Endothelial cell of umbilical vein (primary cell): ENCODE measurements at regions not wholly inside any gene's neighbourhood (a gene's known extent, or its start where the extent isn't known, plus 50 kb on each side); places are given as distances from the start of the nearest gene placed in this dataset.
"Not testable (repeated sequence)": the region's sequence is repeated elsewhere in the genome, so short reads cannot be mapped to it uniquely, and the experiment has no call there.

Experiments
- EZH2 ChIP-seq: IDR thresholded peaks from 2 replicates; pipeline ENCODE4 v1.6.1; 2012; ENCODE audit warnings: borderline replicate concordance, low read depth, mild to moderate bottlenecking, moderate library complexity, low read length, inconsistent platforms; ENCODE audit not compliant: severe bottlenecking
- FOS ChIP-seq: IDR thresholded peaks from 2 replicates; pipeline ENCODE4 v1.6.1; 2011; ENCODE audit warnings: mild to moderate bottlenecking, low read length, moderate library complexity, borderline replicate concordance; ENCODE audit not compliant: insufficient read depth
- GATA2 ChIP-seq: IDR thresholded peaks from 2 replicates; pipeline ENCODE4 v1.7.0; 2011; ENCODE audit warnings: low read depth, mild to moderate bottlenecking, moderate library complexity, mixed read lengths, low read length; ENCODE audit not compliant: insufficient read length, insufficient read depth
- JUN ChIP-seq: IDR thresholded peaks from 2 replicates; pipeline ENCODE4 v1.6.1; 2011; ENCODE audit warnings: borderline replicate concordance, low read depth; ENCODE audit not compliant: insufficient read length, insufficient read depth
- MYC ChIP-seq: IDR thresholded peaks from one replicate; pipeline ENCODE4 v1.6.1; 2011; ENCODE audit warnings: mild to moderate bottlenecking, low read depth, low read length
- POLR2A ChIP-seq: IDR thresholded peaks from 2 replicates; pipeline ENCODE4 v1.6.1; 2012; ENCODE audit warnings: low read depth, mild to moderate bottlenecking, control low read depth, low read length
- POLR2AphosphoS5 ChIP-seq: IDR thresholded peaks from 2 replicates; pipeline ENCODE4 v1.6.1; 2012; ENCODE audit warnings: low read depth, mild to moderate bottlenecking, control low read depth, low read length, moderate library complexity; ENCODE audit not compliant: insufficient read depth
- TF ChIP-seq, protein P1 (sequence below), 2 donors: IDR thresholded peaks; 1 replicate in 1 of 2; 2 replicates in 1 of 2; pipeline ENCODE4 v1.5.1; 2011; ENCODE audit warnings: low read length in 2 of 2, mild to moderate bottlenecking in 2 of 2, moderate library complexity in 2 of 2, control low read depth in 1 of 2, inconsistent platforms in 1 of 2, low read depth in 1 of 2; ENCODE audit not compliant: insufficient read depth in 1 of 2; ENCODE audit errors: extremely low read depth in 1 of 2
- TF ChIP-seq, protein P2 (sequence below): IDR thresholded peaks from 2 replicates; pipeline ENCODE4 v1.6.1; 2011; ENCODE audit not compliant: insufficient read depth, insufficient read length

DNA sequence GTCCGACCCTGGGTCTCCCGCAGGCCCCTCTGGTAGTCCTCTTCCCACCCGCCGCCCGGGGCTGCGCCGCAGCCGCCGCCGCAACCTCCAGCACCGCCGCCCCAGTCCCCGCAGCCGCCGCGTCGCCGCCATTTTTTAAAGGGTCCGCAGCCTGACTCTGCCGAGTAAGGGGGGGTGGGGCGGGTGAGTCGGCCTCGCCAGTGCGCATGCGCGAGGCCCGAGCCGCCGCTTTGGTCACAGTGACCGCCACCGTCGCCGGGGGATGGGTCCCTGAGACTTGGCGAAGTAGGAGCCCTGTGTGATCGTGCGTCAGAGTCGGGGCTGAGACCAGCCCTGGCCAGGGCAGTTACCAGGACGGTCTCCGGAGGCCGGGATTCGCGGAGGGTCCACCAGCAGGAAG lies 532.8 kb downstream of the FOXD4L4 start:
- TF ChIP-seq POLR2A, MYC, POLR2AphosphoS5, EZH2, JUN, GATA2, FOS: not testable (repeated sequence)
- TF ChIP-seq, protein P1, sequence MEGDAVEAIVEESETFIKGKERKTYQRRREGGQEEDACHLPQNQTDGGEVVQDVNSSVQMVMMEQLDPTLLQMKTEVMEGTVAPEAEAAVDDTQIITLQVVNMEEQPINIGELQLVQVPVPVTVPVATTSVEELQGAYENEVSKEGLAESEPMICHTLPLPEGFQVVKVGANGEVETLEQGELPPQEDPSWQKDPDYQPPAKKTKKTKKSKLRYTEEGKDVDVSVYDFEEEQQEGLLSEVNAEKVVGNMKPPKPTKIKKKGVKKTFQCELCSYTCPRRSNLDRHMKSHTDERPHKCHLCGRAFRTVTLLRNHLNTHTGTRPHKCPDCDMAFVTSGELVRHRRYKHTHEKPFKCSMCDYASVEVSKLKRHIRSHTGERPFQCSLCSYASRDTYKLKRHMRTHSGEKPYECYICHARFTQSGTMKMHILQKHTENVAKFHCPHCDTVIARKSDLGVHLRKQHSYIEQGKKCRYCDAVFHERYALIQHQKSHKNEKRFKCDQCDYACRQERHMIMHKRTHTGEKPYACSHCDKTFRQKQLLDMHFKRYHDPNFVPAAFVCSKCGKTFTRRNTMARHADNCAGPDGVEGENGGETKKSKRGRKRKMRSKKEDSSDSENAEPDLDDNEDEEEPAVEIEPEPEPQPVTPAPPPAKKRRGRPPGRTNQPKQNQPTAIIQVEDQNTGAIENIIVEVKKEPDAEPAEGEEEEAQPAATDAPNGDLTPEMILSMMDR (IDR thresholded peaks at IDR 0.05; ENCODE audit: extremely low read depth in 1 of 2, insufficient read depth in 1 of 2, low read depth in 1 of 2, low read length in 2 of 2): not testable (repeated sequence)
- TF ChIP-seq, protein P2, sequence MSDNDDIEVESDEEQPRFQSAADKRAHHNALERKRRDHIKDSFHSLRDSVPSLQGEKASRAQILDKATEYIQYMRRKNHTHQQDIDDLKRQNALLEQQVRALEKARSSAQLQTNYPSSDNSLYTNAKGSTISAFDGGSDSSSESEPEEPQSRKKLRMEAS: not testable (repeated sequence)
